PFSK-1 (cell line): ENCODE measurements at regions not wholly inside any gene's neighbourhood (a gene's known extent, or its start where the extent isn't known, plus 50 kb on each side); places are given as distances from the start of the nearest gene placed in this dataset.

Experiments used
- POLR2AphosphoS5 ChIP-seq: IDR thresholded peaks from 2 replicates; pipeline ENCODE4 v1.6.1; 2012; ENCODE audit warnings: low read depth, mild to moderate bottlenecking, control low read depth, low read length, moderate library complexity
- SIN3A ChIP-seq: IDR thresholded peaks from 2 replicates; pipeline ENCODE4 v1.6.1; 2012; ENCODE audit warnings: mild to moderate bottlenecking, low read length, moderate library complexity, borderline replicate concordance; ENCODE audit not compliant: insufficient read depth

DNA sequence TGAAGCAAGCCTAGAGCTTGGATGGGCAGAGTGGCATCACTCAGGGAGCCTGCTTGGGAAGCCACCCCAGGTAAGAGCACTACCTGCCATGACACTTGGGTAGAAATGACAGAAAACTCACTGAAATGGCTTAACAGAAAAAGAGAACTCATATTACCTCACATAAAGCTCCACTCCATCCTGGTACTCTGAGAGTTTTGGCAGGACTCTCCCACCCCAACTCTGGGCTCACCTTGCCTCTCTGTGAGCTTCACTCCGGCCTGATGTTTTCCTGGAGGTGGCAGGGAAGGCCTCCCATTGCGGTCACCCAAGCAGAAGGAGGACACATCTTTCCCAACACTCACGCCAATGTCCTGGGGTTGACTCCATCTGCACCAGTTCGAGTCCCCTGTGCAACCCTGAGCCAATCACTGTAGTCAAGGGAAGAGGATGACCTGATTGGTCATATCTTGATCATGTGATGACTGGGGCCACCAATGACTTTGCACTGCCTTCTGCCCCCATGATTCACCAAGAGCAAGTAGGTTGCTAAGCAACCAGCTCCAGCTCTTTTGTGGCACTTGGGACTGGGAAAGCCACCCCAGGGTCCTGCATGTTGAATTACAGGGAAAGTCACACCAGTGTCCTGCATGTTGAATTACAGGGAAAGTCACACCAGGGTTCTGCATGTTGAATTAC lies 446.1 kb upstream of the SULF2 start:
- TF ChIP-seq POLR2AphosphoS5 (no peak), SIN3A (no peak)
